ENCODE measurements at regions not wholly inside any gene's neighbourhood (a gene's known extent, or its start where the extent isn't known, plus 50 kb on each side); places are given as distances from the start of the nearest gene placed in this dataset.

DNA sequence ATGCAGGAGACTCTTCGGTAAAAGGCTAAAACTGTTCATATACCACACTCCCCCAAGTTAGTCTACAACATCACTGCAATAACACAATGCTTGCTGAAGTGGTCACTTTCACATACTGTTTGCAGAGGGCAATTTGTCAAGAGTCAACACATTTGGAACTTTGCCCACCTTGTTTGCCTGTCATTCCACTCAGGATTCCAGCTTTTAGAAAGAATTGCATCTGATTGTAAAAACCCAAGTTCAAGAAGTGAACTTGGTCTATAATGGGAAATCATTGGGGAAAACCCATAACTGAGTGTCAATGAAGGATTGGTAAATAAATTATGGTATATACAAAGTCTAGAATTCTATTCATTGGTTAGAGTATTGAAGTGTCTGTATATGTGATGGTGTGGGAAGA, 120.5 kb downstream of the GADD45G start:
- DNase-seq = no peak

DNA sequence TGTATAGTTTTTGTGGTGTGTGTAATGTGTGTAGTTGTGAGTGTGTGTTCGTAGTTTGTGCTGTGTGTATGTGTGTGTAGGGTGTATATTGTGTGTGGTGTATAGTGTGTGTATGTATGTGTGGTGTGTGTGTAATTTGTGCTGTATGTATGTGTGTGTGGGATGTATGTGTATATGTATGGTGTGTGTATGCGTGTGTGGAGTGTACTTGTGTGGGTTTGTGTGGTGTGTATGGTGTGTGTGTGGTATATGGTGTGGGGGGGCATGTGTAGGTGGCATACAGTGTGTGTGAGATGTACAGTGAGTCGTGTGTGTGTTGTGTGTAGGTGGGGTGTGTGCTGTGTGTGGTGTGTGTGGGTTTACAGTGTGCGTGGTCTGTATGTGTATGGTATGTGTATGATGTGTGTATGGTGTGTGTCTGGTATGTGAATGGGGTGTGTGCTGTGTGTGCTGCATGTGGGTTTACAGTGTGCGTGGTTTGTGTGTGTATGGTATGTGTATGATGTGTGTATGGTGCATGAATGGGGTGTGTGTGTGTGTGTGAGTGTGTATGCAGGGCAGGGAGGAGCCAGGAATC, 125.2 kb downstream of the GADD45G start:
- DNase-seq = no peak

DNA sequence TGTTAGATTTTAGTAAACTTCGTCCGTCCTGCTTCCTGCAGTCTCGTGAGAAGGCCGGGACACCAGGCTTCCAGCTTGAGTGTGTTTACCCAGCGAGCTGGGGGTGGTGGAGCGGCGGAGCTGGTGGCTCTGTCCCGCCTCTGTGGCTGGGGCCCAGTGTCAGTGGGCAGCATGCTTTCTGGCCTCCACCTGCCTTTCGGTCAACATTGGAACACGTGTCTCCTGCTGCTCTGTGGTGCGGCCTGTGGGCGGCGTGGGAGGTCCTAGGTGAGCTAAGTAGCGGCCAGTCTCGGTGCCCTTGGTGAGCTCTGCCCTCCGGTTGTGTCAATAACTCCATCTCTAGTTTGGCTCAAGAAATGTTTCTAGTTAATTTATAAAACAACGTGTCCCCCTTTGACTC, 125.9 kb downstream of the GADD45G start:
- DNase-seq = no peak

DNA sequence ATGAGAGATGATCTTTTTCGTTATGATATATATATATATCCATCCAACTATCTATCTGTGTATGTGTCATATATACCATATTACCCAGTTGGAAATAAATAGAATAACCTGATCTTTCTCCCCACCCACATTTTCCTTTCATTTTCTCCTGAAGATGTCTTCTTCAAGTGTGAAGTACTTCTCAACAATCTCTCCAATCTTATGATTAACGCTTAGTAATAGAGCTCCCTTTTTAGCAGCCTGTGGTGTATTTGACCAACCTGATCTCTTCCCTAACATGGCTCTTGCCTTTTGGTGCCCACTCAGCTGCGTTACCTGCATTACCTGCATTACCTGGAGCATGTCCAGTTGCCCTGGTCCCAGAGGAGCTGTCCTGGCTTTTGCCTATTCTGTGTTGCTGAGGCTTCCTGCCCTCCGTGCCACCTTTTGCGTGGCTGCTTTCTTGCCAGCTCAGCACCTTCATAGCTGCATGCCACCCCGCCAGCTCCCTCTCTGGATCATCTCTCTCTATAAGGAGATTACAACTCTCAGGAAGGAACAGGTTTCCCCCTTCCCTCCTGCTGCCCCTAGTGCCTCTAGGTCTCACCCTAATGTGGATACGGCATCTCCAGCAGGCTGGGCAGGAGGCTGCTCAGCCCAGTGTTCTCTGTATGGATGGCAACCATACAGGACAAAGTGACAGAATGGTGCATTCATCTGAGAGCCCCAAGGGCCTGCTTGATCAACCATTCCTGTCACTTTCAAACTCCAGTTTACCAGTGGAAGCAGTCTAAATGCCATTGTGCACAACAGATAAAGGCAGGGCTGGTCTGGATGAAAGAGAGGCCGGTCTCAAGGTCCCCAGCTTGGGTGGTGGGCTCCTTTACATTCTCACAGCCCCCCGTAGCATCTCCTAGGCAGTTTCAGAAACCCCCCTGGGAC, 126.7 kb downstream of the GADD45G start:
- no peak for DNase-seq

DNA sequence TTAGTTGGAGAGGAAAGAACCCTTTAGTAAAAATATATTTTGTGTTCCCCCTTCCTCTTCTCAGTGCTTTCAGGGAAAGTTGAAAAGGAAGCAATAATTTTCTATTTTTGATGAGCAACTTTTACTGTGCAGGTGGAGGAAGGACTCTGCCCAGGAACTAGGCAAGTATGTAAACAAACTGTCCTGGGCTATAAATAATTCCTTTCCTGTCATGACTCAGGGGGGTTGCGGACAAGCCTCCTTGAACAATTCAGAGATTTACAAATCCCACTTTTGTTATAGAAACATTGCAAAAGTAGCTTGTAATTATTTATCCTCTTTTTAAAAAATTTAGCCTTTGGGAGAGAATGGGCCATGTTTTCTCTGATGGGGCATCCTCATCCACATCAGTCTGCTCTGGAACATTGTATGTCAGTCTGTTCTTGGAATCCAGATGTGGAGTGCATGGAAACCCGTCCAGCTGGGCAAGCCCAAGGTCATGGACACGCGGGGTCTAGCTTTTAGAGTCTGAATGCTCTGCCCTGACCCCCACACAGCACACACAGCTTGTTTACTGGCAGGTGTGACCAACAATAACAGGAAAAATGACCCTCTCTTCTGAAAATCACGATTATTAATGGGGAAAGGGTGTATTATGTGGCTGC, 127.6 kb downstream of the GADD45G start:
- DNase-seq = no peak

DNA sequence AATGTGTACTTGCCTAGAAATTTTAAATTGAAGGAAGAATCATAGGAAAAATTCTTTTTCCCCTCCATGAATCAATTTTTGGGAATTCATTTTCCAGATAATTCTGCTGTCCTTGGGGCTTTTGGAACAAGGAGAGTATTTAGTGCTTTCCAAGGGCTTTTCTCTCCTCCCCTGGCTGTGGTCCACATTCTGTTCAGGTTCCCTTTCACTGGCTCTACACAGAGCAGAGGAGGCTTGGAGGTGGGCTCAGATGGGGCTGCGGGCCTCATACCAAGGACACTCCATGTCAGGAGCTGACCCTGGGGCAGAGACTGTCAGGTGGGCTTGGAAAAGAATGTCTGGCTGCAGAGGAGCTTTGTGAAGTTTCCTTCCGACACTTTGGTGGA, 128.1 kb downstream of the GADD45G start:
- no peak for DNase-seq

DNA sequence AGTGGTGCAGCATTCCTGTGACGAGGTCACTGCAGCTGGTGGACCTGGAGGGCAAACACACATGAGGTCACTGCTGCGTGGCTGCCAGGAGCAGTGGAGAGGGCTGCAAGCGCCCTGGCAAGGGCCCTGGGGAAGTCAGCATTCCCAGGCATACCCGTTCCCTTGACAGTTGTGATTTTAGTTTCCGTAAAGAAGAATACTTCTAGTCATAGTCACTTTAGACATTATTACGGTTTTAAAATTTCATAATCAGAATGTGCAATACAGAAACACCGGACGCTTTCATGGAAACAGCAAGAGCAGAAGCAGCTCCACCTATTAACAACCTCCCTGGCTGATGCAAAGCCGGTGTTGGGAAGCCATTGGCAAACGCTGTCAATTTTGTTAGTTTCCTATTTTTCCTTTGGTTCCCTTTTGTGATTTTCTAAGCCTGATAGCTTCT, 129.8 kb downstream of the GADD45G start:
- DNase-seq = no peak

DNA sequence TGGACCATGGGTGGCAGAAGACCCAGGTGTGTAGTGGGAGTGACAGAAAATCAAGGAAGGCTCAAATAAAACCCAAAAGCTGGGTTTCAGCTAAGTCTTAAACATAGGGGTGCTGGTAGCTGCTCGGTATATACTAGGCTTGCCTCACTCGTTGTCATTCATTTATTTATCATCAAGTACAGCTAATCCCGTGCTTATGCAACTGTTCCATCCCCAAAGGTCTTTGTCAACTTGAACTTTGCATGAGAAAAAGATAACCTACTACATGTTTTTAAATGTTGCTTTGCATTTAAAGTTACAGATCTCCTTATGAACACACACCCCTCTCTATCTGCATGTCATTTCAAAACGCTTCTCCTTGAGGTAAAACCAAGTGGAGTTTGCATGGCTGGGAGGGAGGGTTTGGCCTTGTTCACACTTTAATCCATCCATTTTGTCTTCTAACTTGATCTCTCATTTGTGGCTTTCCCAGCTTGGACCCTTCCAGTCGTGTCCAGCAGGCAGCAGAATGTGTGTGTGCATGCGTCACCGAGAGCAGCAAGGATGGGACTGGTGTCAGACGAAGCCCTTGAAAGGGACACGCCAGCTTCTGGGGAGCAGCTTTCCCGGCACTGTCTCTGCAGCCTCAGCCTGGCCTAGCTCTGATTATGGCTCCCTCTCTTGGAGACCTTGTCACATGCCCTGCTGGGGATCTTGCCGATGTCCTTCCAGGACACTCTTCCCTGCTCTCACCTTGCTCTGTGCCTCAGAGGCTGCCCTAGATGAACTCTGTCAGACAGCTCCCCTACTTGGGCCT, 133.5 kb downstream of the GADD45G start:
- DNase-seq = no peak

DNA sequence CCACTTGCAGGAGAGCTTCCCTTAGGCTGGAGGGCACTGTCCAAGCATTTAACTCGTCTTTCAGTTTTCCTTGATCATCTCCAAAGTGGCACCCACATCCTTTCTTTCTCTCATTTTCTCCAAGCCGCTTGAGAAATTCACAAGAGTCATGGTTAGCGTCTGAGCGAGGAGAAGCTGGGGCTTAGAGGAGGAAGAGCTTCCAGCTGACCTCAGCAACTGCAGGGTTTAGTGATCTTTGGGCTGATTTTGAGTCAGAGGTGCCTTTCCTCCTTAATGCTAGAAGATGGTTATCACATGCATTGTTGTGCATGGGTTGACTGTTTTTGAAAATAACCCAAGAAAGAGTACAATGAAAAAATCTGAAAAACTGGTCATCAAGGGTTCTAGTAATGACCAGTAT, 134.7 kb downstream of the GADD45G start:
- no peak for DNase-seq

DNA sequence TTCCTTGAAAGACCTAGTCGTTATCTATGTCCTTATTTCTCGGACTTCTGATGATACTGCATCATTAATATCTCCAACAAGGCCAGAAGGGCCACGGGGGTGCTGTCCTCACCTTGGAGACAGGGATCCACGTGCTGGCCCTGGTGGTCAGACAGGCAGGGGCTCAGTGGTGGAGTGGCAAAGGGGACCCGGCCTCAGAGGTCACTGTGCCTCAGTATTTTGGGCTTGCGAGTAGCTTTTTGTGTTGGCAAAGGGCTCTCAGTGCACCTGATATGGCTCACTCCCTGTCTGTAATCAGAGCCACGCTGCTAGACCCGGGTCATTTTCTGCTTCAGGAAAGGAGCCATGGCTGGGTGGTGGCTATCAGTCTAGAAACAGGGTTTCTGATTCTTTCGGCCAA, 135.1 kb downstream of the GADD45G start:
- no peak for DNase-seq

DNA sequence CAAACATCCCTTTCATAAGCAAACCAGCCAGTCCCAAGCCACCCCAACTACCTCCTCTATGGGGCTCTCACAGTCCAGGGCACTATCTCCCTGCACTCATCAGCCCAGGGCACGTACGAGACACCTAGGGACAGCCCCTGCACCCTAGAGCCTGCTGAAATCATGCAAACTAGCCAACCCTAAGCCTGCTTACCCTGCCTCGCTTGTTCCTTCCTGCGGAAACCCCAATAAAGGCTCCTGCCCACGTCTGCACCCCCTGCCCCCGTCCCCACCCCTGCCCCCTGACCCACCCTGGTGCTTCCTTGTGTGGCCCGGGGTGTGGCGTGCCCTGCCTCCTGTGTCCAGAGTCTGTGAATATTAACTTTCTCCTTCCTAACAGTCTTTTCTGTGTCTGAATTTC, 135.9 kb downstream of the GADD45G start:
- DNase-seq = peak; percentile 41

DNA sequence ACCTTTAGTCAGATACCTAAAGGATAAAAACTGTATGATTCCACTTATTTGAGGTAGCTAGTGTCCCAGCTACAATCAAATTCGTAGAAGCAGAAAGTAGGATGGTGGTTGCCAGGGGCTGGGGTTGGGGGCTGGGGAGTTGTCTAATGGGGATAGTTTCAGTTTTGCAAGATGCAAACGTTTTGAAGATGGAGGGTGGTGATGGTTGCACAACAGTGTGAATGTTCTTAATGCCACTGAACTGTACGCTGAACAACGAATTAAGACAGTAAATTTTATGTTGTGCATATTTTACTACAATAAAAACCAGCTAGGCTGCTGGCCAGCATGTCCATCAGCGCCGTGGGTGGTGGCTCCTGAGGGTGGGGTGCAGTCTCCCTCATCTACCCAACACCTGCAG, 137.8 kb downstream of the GADD45G start:
- DNase-seq = no peak

DNA sequence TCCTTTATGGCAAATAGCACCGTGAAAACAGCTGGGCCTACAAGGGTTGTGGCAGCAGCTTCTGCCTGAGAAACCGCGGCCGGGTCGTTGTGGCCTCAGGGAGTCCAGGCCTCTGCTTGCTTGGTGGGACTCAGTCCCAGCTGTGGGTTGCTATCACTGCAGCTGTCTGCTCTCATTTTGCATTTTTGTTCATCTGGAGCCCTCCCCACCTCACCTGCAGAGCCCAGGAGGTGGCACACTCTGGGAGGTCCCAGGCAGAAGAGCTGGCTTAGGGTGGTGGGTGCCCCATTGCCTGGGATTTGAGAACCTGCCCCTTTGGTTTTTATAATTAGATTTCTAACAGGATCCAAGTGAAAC, 138.4 kb downstream of the GADD45G start:
- no peak for DNase-seq

DNA sequence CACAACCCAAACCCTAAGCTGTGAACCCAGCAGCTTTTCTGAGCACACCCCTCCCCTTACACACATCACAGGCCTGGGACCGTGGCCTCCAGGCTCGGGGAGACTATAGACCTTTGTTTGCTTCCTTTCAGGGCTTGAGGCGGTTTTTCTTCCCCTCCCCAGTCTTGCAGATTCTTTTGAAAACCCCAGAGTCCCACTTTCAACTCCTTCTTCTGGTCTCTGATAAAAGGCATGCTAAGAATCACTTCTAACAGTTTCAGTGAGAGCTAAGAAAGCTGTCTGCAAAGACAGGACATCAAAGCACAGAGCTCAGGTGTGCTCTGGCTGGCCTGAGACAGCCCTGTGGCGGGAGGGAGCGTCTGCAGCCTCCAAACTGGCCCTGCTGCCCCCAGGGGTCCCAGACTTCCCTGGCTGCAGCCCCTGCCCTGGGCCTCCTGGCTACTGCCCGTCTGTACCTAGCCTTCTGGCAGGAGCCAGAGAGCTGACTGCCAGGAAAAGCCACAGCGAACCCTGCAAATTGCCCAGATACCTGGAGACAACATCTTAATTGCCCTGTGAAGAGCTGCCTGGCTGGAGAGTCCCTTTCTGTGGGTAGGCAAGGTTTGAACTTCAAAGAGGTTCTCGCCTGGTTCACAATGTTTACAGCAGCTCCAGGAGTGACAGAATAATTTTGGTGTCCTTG, 138.9 kb downstream of the GADD45G start:
- DNase-seq = peak; percentile 65

DNA sequence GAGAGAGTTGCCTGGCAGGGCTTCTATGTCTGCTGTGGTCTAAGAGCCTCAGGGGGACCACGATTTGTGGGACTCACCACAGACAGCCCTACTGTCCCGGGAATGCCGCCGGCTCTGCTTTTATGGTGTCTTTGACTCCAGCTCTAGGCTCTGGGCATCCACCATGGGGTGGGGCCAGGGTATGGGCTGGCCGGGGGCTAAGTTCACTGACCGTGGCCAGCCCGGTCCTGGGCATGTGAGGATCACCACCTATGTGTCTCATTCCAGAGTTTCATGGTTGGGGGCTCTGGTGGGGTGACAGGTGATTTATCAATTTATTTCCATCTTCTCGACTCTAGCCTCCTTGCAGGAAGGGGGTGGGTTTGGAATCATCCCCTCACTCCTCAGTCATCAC, 139.4 kb downstream of the GADD45G start:
- no peak for DNase-seq

DNA sequence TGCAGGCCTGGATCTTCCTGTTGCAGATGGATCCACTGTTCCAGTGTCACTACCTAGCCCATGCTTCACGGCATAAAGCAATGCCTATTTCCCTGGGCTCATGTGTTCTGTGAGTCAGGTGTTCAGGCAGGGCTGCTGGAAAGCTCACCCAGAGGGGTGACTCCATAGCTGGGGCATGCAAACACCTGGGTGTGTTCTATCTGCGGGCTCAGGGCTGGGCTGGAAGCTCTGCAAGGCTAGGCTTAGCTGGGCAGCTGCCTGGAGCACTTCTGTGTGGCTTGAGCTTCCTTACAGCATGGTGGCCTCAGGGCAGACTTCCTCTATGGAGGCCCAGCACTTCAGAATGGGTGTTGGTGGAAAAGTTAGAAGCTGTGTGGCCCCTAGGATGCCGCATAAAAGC, 139.9 kb downstream of the GADD45G start:
- no peak for DNase-seq

DNA sequence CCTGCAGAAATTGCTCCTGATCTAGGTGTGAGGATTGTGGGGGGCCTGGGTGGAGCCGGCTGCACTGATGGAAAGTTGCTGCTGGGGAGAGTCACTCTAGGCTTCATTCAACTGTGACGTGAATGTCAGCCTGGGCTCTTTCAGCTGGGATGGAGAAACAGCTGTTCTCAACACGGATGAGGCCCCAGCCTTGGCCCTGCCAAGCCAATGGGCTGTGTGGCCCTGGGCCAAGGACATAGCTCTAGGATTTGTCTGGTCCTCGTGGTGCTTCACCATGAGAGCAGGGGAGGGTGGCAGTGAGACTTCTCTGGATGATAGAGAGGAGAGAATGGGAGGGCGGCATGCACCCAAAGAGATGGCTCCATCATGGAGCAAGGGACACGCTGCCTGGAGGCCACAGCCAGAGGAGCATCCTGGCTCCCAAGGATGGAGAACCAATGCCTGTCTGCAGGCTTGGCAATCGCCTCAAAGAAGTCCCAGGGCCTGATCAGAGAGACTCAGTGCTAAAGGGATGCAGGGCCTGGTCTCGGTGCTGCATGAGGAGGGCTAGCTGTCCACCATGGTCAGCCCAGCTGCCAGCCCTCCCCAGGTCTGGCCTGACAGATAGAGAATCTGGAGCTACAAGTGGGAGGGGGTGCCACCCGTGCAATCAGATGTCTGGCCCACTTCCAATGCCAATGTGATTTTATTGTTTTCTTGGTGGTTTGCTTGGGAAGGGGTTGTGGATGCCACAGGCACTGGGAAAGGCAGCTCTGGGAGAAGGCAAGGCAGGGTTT, 141.0 kb downstream of the GADD45G start:
- no peak for DNase-seq

DNA sequence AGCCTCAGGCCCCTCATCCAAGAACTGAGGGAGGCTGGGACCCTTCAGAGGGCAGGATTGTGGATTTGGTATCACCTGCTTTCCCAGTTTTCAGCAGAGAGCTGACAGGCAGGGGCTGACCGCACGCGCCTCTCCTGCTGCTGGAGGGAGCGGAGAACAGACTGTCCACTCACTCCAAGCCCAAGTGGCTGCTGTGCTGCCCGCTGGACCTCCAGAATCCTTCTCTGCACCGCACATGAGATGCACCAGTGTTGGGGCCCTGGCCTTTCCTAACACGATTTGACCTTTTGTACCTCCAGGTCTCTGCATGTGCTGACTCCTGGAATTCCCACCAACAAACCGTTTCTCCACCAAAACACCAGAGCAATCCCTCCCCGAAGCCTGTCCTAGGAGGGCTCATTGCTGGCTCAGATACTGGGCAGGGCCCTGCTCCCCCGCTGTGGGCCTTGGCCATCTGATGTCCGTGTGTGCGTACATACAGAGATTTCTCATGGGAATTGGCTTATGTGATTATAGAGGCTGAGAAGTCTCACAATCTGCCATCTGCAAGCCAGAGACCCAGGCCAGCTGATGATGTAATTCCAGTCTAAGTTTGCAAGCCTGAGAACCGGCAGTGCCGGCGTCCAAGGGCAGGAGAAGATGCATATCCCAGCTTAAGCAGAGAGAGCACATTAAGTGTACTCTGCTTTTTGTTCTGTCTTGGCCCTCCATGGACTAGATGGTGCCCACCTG, 141.7 kb downstream of the GADD45G start:
- DNase-seq = no peak

DNA sequence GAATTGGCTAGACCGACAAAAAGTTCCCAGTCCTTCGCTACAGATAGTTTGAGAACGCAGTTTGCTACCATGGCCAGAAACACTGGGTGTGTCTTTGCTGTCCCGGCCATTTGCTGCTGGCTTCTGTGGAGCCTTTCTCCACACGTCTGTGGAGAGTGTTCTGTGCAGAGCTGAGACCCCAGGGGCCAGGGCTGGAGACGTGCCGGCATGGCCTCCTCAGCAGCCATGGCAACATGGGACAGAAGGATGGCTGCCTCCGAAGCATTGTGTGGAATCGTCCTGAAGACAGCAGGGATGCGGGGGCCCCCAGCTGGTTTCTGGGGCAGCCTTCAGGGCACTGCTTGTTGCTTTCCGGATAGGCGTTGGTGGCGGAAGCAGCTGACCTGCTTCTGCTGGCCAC, 142.8 kb downstream of the GADD45G start:
- DNase-seq = no peak

DNA sequence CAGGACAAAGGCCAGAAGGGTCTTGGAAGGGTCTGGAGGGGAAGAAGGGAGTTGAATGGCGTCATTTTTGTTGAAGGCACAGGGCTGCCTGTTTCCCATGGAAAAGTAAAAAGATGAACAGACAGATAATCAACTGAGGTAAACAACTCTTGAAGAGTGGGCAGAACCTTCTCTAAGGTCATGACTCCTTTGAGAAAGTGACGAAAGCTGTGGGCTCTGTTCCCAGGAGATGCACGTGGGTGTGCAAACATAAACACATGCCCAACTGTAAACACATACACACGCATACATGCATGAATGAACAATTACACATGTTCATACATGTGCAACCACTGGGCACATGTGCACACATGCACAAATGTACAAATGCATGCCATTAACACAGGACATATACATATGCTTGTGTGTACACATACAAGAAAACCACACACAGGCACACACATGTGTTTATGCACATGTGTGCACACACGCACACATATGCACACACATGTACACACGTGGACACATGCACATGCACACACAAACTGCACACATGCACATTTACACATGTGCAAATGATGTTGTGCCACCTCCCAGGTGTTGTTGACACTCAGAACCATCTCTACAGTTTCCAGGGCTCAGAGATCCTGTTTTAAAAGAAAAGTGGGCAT, 143.3 kb downstream of the GADD45G start:
- no peak for DNase-seq

Measured in CD4-positive, alpha-beta T cell treated with Interleukin-15 for 1 hour (primary cell).